ENCODE measurements at regions not wholly inside any gene's neighbourhood (a gene's known extent, or its start where the extent isn't known, plus 50 kb on each side); places are given as distances from the start of the nearest gene placed in this dataset.

GRCh38 chr11:34732831-34733230, 111.9 kb downstream of the EHF start:
- ChIA-PET CTCF (ENCODE audit: unreplicated experiment) (no interaction called here), POLR2A (interaction anchor here (0.6 to 0.9 kb wide), 2 partner anchors 8 to 329 kb away, joined by 3 read pairs; no protein-coding TSS in a partner anchor)
- Histone ChIP-seq H3K27ac (ENCODE audit: low read depth, low read length, poor library complexity, severe bottlenecking) (no peak overlapping the region), H4K20me1 (ENCODE audit: insufficient read depth, low read length) (no peaks in the 10 kb centered on the region), H3K4me1 (ENCODE audit: insufficient read depth, low read length, poor library complexity, severe bottlenecking) (no peaks in the 10 kb centered on the region), H3K36me3 (ENCODE audit: insufficient read depth, low read length) (no peaks in the 10 kb centered on the region), H2AFZ (ENCODE audit: low read length) (no peak overlapping the region), H3K4me3 (ENCODE audit: low read depth, low read length, poor library complexity, severe bottlenecking) (no peak overlapping the region), H3K9me3 (ENCODE audit: low read length) (no peaks in the 10 kb centered on the region), H3K4me2 (ENCODE audit: low read length) (no peak overlapping the region), H3K79me2 (ENCODE audit: insufficient read depth, low read depth, low read length) (no peaks in the 10 kb centered on the region), H3K9me2 (ENCODE audit: insufficient read depth, low read length) (no peaks in the 10 kb centered on the region)
- TF ChIP-seq, protein P1, sequence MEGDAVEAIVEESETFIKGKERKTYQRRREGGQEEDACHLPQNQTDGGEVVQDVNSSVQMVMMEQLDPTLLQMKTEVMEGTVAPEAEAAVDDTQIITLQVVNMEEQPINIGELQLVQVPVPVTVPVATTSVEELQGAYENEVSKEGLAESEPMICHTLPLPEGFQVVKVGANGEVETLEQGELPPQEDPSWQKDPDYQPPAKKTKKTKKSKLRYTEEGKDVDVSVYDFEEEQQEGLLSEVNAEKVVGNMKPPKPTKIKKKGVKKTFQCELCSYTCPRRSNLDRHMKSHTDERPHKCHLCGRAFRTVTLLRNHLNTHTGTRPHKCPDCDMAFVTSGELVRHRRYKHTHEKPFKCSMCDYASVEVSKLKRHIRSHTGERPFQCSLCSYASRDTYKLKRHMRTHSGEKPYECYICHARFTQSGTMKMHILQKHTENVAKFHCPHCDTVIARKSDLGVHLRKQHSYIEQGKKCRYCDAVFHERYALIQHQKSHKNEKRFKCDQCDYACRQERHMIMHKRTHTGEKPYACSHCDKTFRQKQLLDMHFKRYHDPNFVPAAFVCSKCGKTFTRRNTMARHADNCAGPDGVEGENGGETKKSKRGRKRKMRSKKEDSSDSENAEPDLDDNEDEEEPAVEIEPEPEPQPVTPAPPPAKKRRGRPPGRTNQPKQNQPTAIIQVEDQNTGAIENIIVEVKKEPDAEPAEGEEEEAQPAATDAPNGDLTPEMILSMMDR (conservative IDR thresholded peaks at IDR 0.05; ENCODE audit: low read length): no peak
- TF ChIP-seq EZH2phosphoT487 (IDR thresholded peaks at IDR 0.05; ENCODE audit: borderline replicate concordance, low read depth, low read length): no peak
- intact Hi-C loops (cut with micrococcal nuclease; ENCODE audit: unreplicated experiment): no loop called here
- BruUV-seq (replicated peaks): no TSS peak
- DNase-seq (ENCODE audit: low spot score): no peak

GRCh38 chr11:34731603-34732002, 110.7 kb downstream of the EHF start:
- Histone ChIP-seq H3K36me3 (ENCODE audit: insufficient read depth, low read length) (no peaks in the 10 kb centered on the region), H3K79me2 (ENCODE audit: insufficient read depth, low read depth, low read length) (no peaks in the 10 kb centered on the region), H3K4me3 (ENCODE audit: low read depth, low read length, poor library complexity, severe bottlenecking) (no peak overlapping the region), H2AFZ (ENCODE audit: low read length) (no peak overlapping the region), H3K27ac (ENCODE audit: low read depth, low read length, poor library complexity, severe bottlenecking) (no peak overlapping the region), H3K9me3 (ENCODE audit: low read length) (no peaks in the 10 kb centered on the region), H3K4me1 (ENCODE audit: insufficient read depth, low read length, poor library complexity, severe bottlenecking) (no peaks in the 10 kb centered on the region), H3K4me2 (ENCODE audit: low read length) (no peak overlapping the region), H4K20me1 (ENCODE audit: insufficient read depth, low read length) (no peaks in the 10 kb centered on the region), H3K9me2 (ENCODE audit: insufficient read depth, low read length) (no peaks in the 10 kb centered on the region)
- no peak for TF ChIP-seq EZH2phosphoT487 (IDR thresholded peaks at IDR 0.05; ENCODE audit: borderline replicate concordance, low read depth, low read length)
- TF ChIP-seq, protein P1 (conservative IDR thresholded peaks at IDR 0.05; ENCODE audit: low read length): no peak
- POLR2A ChIA-PET: no interaction called here
- CTCF ChIA-PET (ENCODE audit: unreplicated experiment): no interaction called here
- no peak for DNase-seq (ENCODE audit: low spot score)
- intact Hi-C loops (cut with micrococcal nuclease; ENCODE audit: unreplicated experiment): no loop called here
- BruUV-seq (replicated peaks): no TSS peak

DNA sequence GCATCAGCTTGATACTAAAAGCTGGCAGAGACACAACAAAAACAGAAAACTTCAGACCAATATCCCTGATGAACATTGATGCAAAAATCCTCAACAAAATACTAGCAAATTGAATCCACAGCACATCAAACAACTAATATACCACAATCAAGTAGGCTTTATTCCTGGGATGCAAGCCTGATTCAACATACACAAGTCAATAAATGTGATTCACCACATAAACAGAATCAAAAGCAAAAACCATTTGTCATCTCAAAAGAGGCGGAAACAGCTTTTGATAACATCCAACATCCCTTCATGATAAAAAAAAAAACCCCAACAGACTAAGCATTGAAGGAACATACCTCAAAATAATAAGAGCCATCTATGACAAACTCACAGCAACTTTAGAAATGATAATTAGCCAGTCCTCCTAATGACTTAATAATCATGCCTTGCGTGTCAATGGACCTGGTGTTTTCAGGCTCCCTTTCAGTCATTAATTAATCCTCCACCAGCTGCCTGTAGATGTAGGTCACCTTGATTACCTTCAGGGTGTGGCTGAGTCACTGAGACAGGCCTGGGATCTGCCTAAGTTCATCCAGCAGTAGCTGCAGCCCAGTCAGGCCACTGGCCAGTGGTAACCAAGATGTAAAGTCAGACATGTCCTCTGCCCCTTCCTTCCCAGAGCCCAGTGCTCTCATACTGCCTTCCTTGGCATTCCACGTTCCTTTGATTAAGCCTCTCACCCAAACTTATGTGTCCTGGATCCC, 109.8 kb downstream of the EHF start:
- Histone ChIP-seq H3K4me1 (ENCODE audit: insufficient read depth, low read length, poor library complexity, severe bottlenecking) (no peaks in the 10 kb centered on the region), H3K79me2 (ENCODE audit: insufficient read depth, low read depth, low read length) (no peaks in the 10 kb centered on the region), H2AFZ (ENCODE audit: low read length) (no peak overlapping the region), H3K27ac (ENCODE audit: low read depth, low read length, poor library complexity, severe bottlenecking) (no peak overlapping the region), H3K4me3 (ENCODE audit: low read depth, low read length, poor library complexity, severe bottlenecking) (no peak overlapping the region), H3K36me3 (ENCODE audit: insufficient read depth, low read length) (no peaks in the 10 kb centered on the region), H3K9me2 (ENCODE audit: insufficient read depth, low read length) (no peaks in the 10 kb centered on the region), H3K4me2 (ENCODE audit: low read length) (no peak overlapping the region), H3K9me3 (ENCODE audit: low read length) (no peaks in the 10 kb centered on the region), H4K20me1 (ENCODE audit: insufficient read depth, low read length) (no peaks in the 10 kb centered on the region)
- POLR2A ChIA-PET: no interaction called here
- BruUV-seq (replicated peaks): no TSS peak
- CTCF ChIA-PET (ENCODE audit: unreplicated experiment): no interaction called here
- DNase-seq (ENCODE audit: low spot score): no peak
- intact Hi-C loops (cut with micrococcal nuclease; ENCODE audit: unreplicated experiment): no loop called here
- TF ChIP-seq, protein P1 (conservative IDR thresholded peaks at IDR 0.05; ENCODE audit: low read length): no peak
- TF ChIP-seq EZH2phosphoT487 (IDR thresholded peaks at IDR 0.05; ENCODE audit: borderline replicate concordance, low read depth, low read length): no peak

Data from OCI-LY7 (cell line).